PFSK-1 (cell line): ENCODE measurements at regions not wholly inside any gene's neighbourhood (a gene's known extent, or its start where the extent isn't known, plus 50 kb on each side); places are given as distances from the start of the nearest gene placed in this dataset.

Experiments
- FOXP2 ChIP-seq: optimal IDR thresholded peaks from 2 replicates; pipeline ENCODE3; 2011; ENCODE audit warnings: borderline replicate concordance, control low read depth, inconsistent platforms; ENCODE audit not compliant: insufficient read depth; ENCODE audit errors: extremely low read length, extremely low read depth
- POLR2AphosphoS5 ChIP-seq: IDR thresholded peaks from 2 replicates; pipeline ENCODE4 v1.6.1; 2012; ENCODE audit warnings: low read depth, mild to moderate bottlenecking, control low read depth, low read length, moderate library complexity
- SIN3A ChIP-seq: IDR thresholded peaks from 2 replicates; pipeline ENCODE4 v1.6.1; 2012; ENCODE audit warnings: mild to moderate bottlenecking, low read length, moderate library complexity, borderline replicate concordance; ENCODE audit not compliant: insufficient read depth
- TAF1 ChIP-seq: IDR thresholded peaks from 2 replicates; pipeline ENCODE4 v1.6.1; 2012; ENCODE audit warnings: low read length, control low read depth, borderline replicate concordance; ENCODE audit not compliant: insufficient read depth
- TF ChIP-seq, protein P1 (sequence below), 2 experiments: IDR thresholded peaks; 2 replicates each; pipeline versions ENCODE4 v1.6.1 to v1.8.0; 2011 to 2012; ENCODE audit warnings: low read depth in 2 of 2, low read length in 2 of 2, control low read depth in 1 of 2, inconsistent platforms in 1 of 2, mild to moderate bottlenecking in 1 of 2, moderate library complexity in 1 of 2; ENCODE audit not compliant: insufficient read depth in 1 of 2

DNA sequence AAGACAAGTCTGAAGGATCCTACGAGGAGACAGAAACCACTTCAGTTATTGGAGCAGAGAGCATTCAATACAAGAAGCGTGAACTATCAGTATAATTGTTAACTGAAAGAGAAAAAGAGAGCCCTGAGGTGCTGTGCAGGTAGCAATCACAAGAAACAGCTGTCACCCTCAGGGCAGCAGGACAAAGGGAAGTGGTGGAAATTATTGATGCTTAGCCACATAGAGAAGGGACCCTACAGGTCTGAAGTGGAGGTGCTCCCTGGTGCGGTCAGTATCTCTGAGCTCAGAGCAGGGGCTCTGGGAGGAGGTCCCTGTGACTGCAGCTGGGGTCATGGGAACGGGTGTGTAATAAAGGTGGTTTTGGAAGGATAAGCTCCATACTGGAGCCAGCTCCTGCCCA, 97.8 kb upstream of the KLF6 start:
- TF ChIP-seq FOXP2 (no peak), TAF1 (no peak), POLR2AphosphoS5 (no peak), SIN3A (no peak)
- TF ChIP-seq, protein P1, sequence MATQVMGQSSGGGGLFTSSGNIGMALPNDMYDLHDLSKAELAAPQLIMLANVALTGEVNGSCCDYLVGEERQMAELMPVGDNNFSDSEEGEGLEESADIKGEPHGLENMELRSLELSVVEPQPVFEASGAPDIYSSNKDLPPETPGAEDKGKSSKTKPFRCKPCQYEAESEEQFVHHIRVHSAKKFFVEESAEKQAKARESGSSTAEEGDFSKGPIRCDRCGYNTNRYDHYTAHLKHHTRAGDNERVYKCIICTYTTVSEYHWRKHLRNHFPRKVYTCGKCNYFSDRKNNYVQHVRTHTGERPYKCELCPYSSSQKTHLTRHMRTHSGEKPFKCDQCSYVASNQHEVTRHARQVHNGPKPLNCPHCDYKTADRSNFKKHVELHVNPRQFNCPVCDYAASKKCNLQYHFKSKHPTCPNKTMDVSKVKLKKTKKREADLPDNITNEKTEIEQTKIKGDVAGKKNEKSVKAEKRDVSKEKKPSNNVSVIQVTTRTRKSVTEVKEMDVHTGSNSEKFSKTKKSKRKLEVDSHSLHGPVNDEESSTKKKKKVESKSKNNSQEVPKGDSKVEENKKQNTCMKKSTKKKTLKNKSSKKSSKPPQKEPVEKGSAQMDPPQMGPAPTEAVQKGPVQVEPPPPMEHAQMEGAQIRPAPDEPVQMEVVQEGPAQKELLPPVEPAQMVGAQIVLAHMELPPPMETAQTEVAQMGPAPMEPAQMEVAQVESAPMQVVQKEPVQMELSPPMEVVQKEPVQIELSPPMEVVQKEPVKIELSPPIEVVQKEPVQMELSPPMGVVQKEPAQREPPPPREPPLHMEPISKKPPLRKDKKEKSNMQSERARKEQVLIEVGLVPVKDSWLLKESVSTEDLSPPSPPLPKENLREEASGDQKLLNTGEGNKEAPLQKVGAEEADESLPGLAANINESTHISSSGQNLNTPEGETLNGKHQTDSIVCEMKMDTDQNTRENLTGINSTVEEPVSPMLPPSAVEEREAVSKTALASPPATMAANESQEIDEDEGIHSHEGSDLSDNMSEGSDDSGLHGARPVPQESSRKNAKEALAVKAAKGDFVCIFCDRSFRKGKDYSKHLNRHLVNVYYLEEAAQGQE (IDR thresholded peaks at IDR 0.05; ENCODE audit: insufficient read depth in 1 of 2, low read depth in 2 of 2, low read length in 2 of 2) = no peak

- TF ChIP-seq POLR2AphosphoS5 (no peak), TAF1 (no peak), FOXP2 (no peak), SIN3A (no peak)
- TF ChIP-seq, protein P1 (IDR thresholded peaks at IDR 0.05; ENCODE audit: insufficient read depth in 1 of 2, low read depth in 2 of 2, low read length in 2 of 2) = no peak
Measured at GRCh38 chr10:3881622-3882021, 96.6 kb upstream of the KLF6 start.

- no peak for TF ChIP-seq POLR2AphosphoS5
- TF ChIP-seq, protein P1 (IDR thresholded peaks at IDR 0.05; ENCODE audit: insufficient read depth in 1 of 2, low read depth in 2 of 2, low read length in 2 of 2) = no peak
- TF ChIP-seq SIN3A = no peak
- no peak for TF ChIP-seq TAF1
- no peak for TF ChIP-seq FOXP2
Measured at GRCh38 chr10:3879073-3879472, 94.1 kb upstream of the KLF6 start.

DNA sequence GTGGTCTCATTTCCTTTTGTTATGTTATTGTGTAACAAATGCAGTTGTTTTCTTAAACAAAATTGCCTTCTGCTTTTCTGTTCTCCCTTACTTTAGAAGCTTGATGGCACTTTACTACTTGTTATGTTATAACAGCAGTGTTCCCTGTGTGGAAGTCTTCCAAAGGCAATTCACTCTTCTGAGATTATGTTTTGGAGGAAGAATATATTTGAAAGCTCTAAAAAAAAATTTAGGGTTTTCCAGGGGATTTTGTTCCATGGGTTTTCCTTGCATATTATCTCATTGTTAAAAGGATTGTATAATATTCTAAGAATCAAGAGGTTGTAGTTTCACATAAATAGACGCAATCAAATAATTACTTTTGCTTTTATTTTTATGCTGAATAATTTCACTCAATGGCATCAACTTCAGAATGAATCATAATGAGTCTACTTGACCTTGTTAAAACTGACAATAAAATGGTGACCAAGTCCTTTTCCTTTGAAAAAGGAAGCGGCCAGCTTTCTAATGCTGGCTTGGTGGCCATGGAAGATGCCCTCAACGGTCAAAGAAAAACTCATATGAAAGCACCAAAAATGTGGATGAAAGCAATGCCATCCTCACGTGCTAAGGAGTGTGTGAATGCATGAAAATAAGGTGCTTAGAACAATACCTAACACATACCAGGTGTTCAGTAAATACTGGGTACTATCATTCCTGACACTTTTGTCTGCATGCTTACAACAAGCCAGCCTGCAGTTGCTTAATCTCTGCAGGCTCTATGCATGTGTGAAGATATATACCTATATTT, 92.4 kb upstream of the KLF6 start:
- TF ChIP-seq, protein P1 (IDR thresholded peaks at IDR 0.05; ENCODE audit: insufficient read depth in 1 of 2, low read depth in 2 of 2, low read length in 2 of 2) = no peak
- TF ChIP-seq POLR2AphosphoS5 = no peak
- TF ChIP-seq SIN3A = no peak
- TF ChIP-seq FOXP2 = no peak
- no peak for TF ChIP-seq TAF1

DNA sequence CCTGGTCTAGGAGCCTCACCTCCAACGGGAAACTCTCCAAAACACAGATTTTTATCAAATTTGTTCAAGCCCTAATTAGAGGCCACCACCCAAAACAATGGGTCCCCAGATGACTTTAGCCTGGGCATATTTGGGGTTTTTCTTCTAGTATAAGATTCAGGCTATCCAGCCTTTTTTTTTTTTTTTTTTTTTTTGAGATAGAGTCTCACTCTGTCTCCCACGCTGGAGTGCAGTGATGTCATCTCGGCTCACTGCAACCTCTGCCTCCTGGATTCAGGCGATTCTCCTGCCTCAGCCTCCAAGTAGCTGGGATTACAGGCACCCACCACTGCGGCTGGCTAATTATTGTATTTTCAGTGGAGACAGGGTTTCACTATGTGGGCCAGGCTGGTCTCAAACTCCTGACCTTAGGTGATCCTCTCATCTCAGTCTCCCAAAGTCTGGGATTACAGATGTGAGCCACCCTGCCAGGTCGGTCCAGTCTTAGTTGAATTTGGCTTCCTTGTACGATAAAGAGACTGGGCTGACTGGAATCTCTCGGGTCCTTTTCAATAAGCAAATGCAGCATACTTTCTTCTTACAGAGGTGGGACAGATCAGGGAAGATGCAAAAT, 91.4 kb upstream of the KLF6 start:
- TF ChIP-seq, protein P1 (IDR thresholded peaks at IDR 0.05; ENCODE audit: insufficient read depth in 1 of 2, low read depth in 2 of 2, low read length in 2 of 2) = no peak
- TF ChIP-seq POLR2AphosphoS5 (no peak), SIN3A (no peak), FOXP2 (no peak), TAF1 (no peak)
